ENCODE measurements at regions not wholly inside any gene's neighbourhood (a gene's known extent, or its start where the extent isn't known, plus 50 kb on each side); places are given as distances from the start of the nearest gene placed in this dataset.

- TF ChIP-seq EZH2phosphoT487 (conservative IDR thresholded peaks at IDR 0.05; ENCODE audit: low read length), result no peak
- TF ChIP-seq CTCF (IDR thresholded peaks at IDR 0.05; ENCODE audit: insufficient read depth, low read length, poor library complexity, severe bottlenecking), result no peak
- Histone ChIP-seq H3F3A (ENCODE audit: insufficient read depth) (no peaks in the 10 kb centered on the region), H3K4me2 (ENCODE audit: low read depth, low read length, poor library complexity, severe bottlenecking) (no peak overlapping the region), H3K27me3 (ENCODE audit: low read length) (no peaks in the 10 kb centered on the region), H3K79me2 (ENCODE audit: insufficient read depth, low read length) (no peaks in the 10 kb centered on the region), H4K20me1 (ENCODE audit: low read depth, low read length) (no peaks in the 10 kb centered on the region), H2AFZ (ENCODE audit: low read depth, low read length, severe bottlenecking) (no peak overlapping the region), H3K36me3 (ENCODE audit: low read length) (no peaks in the 10 kb centered on the region), H3K4me3 (ENCODE audit: insufficient read depth, low read length, poor library complexity, severe bottlenecking) (no peak overlapping the region), H3K9me3 (ENCODE audit: insufficient read depth, low read length) (no peaks in the 10 kb centered on the region), H3K9ac (ENCODE audit: low read length) (no peak overlapping the region), H3K9me2 (replicated peaks; ENCODE audit: insufficient read depth, low read length) (no peaks in the 10 kb centered on the region), H3K27ac (ENCODE audit: low read depth, low read length) (no peak overlapping the region)
Measured at GRCh38 chr2:216920143-216920876, 60.4 kb upstream of the TNP1 start.

GRCh38 chr2:216918088-216918680 is 58.3 kb upstream of the TNP1 start:
- Histone ChIP-seq H3K79me2 (ENCODE audit: insufficient read depth, low read length) (no peaks in the 10 kb centered on the region), H3K27me3 (ENCODE audit: low read length) (no peaks in the 10 kb centered on the region), H3K36me3 (ENCODE audit: low read length) (no peaks in the 10 kb centered on the region), H3K4me2 (ENCODE audit: low read depth, low read length, poor library complexity, severe bottlenecking) (no peak overlapping the region), H3K9me2 (replicated peaks; ENCODE audit: insufficient read depth, low read length) (no peaks in the 10 kb centered on the region), H3K9ac (ENCODE audit: low read length) (no peak overlapping the region), H3K9me3 (ENCODE audit: insufficient read depth, low read length) (no peaks in the 10 kb centered on the region), H3K27ac (ENCODE audit: low read depth, low read length) (no peak overlapping the region), H2AFZ (ENCODE audit: low read depth, low read length, severe bottlenecking) (no peak overlapping the region), H4K20me1 (ENCODE audit: low read depth, low read length) (no peaks in the 10 kb centered on the region), H3K4me3 (ENCODE audit: insufficient read depth, low read length, poor library complexity, severe bottlenecking) (no peak overlapping the region), H3F3A (ENCODE audit: insufficient read depth) (no peaks in the 10 kb centered on the region)
- TF ChIP-seq CTCF (IDR thresholded peaks at IDR 0.05; ENCODE audit: insufficient read depth, low read length, poor library complexity, severe bottlenecking) (no peak), EZH2phosphoT487 (conservative IDR thresholded peaks at IDR 0.05; ENCODE audit: low read length) (no peak)

- H3K4me3 ChIP-seq (ENCODE audit: insufficient read depth, low read length, poor library complexity, severe bottlenecking), result no peak overlapping the region
- H3K27ac ChIP-seq (ENCODE audit: low read depth, low read length), result no peak overlapping the region
- TF ChIP-seq CTCF (IDR thresholded peaks at IDR 0.05; ENCODE audit: insufficient read depth, low read length, poor library complexity, severe bottlenecking) (no peak), EZH2phosphoT487 (conservative IDR thresholded peaks at IDR 0.05; ENCODE audit: low read length) (no peak)
- H2AFZ ChIP-seq (ENCODE audit: low read depth, low read length, severe bottlenecking), result no peak overlapping the region
- no peaks in the 10 kb centered on the region for H3K79me2 ChIP-seq (ENCODE audit: insufficient read depth, low read length)
- no peaks in the 10 kb centered on the region for H3K9me3 ChIP-seq (ENCODE audit: insufficient read depth, low read length)
- no peaks in the 10 kb centered on the region for H4K20me1 ChIP-seq (ENCODE audit: low read depth, low read length)
- no peaks in the 10 kb centered on the region for H3F3A ChIP-seq (ENCODE audit: insufficient read depth)
- H3K9ac ChIP-seq (ENCODE audit: low read length), result no peak overlapping the region
- H3K4me2 ChIP-seq (ENCODE audit: low read depth, low read length, poor library complexity, severe bottlenecking), result no peak overlapping the region
- no peaks in the 10 kb centered on the region for H3K9me2 ChIP-seq (replicated peaks; ENCODE audit: insufficient read depth, low read length)
- no peaks in the 10 kb centered on the region for H3K27me3 ChIP-seq (ENCODE audit: low read length)
- H3K36me3 ChIP-seq (ENCODE audit: low read length), result no peaks in the 10 kb centered on the region
Measured at GRCh38 chr2:216916956-216917650, 57.2 kb upstream of the TNP1 start.

All from SU-DHL-6 (cell line).